ENCODE measurements at regions not wholly inside any gene's neighbourhood (a gene's known extent, or its start where the extent isn't known, plus 50 kb on each side); places are given as distances from the start of the nearest gene placed in this dataset.
A peak's percentile ranks its signal among the peaks of the same experiment; 100 is the strongest.

DNA sequence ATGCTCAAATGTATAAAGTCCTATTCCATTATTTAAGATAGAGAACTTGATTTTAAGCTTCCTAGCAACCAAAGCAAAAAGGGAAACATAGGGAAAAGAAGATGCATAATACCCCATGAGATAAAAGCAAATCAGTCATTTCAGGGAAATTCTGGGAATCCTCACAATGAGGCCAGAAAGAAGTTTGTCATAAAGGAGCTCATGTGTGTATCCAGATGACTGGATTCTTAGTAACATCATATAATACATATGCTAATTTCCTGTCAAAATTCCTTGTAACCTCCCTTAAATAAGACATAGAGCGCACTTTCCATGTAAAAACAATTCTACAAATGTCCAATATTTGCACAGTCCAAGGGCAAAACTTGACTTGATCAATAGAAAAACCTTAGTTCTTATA lies 411.0 kb upstream of the WWC1 start:
- DNase-seq (no peak), ATAC-seq (no peak)
- no peaks in the 10 kb centered on the region for H3K9me3 ChIP-seq
- no peaks in the 10 kb centered on the region for H3K4me1 ChIP-seq
- 100% methylated on average over 1 of the region's 1 CpG for WGBS (ENCODE audit: insufficient coverage, low coverage, low lambda C conversion rate, missing lambda C conversion rate)
- H3K27ac ChIP-seq = no peak overlapping the region
- intact Hi-C loops (cut with DNase I) = no loop called here
- H3K4me3 ChIP-seq = no peak overlapping the region
- no peaks in the 10 kb centered on the region for H3K27me3 ChIP-seq
- no peak for TF ChIP-seq POLR2A (IDR thresholded peaks at IDR 0.05)
- TF ChIP-seq, protein P1, sequence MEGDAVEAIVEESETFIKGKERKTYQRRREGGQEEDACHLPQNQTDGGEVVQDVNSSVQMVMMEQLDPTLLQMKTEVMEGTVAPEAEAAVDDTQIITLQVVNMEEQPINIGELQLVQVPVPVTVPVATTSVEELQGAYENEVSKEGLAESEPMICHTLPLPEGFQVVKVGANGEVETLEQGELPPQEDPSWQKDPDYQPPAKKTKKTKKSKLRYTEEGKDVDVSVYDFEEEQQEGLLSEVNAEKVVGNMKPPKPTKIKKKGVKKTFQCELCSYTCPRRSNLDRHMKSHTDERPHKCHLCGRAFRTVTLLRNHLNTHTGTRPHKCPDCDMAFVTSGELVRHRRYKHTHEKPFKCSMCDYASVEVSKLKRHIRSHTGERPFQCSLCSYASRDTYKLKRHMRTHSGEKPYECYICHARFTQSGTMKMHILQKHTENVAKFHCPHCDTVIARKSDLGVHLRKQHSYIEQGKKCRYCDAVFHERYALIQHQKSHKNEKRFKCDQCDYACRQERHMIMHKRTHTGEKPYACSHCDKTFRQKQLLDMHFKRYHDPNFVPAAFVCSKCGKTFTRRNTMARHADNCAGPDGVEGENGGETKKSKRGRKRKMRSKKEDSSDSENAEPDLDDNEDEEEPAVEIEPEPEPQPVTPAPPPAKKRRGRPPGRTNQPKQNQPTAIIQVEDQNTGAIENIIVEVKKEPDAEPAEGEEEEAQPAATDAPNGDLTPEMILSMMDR (IDR thresholded peaks at IDR 0.05) = no peak
- no peaks in the 10 kb centered on the region for H3K36me3 ChIP-seq

DNA sequence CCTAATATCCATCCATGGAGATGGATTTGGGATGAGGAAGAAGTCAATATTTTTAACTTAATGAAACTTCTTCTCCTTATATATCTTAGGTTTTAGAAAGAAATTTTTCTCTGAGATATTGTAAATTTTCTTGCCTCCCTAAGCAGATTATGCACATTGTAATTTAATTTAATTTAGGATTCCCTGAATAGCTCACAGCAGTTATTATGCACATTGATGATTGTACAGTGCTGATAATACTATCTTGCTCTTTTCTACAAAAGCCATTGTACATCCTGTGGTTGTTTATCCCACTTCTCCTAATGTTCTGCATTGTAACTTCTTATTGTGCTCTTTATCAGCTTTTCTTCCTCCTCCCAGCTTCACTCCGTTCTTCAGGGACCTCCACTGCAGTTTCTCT lies 410.4 kb upstream of the WWC1 start:
- no peak for TF ChIP-seq POLR2A (IDR thresholded peaks at IDR 0.05)
- TF ChIP-seq, protein P1 (IDR thresholded peaks at IDR 0.05) = no peak
- 33% methylated on average over 1 of the region's 1 CpG for WGBS (ENCODE audit: insufficient coverage, low coverage, low lambda C conversion rate, missing lambda C conversion rate)
- ATAC-seq = no peak
- Histone ChIP-seq H3K9me3 (no peaks in the 10 kb centered on the region), H3K4me1 (no peaks in the 10 kb centered on the region), H3K36me3 (no peaks in the 10 kb centered on the region), H3K27ac (no peak overlapping the region), H3K4me3 (no peak overlapping the region), H3K27me3 (no peaks in the 10 kb centered on the region)
- intact Hi-C loops (cut with DNase I) = no loop called here
- no peak for DNase-seq

- Histone ChIP-seq H3K27ac (no peak overlapping the region), H3K4me1 (peaks cover 0 to 7% (median 0%) of the 10 kb centered on the region in 4 donors), H3K36me3 (no peaks in the 10 kb centered on the region), H3K9me3 (no peaks in the 10 kb centered on the region), H3K27me3 (no peaks in the 10 kb centered on the region), H3K4me3 (no peak overlapping the region)
- WGBS (ENCODE audit: insufficient coverage, low coverage, low lambda C conversion rate, missing lambda C conversion rate) = 86% methylated on average over 1 of the region's 1 CpG
- DNase-seq = no peak
- TF ChIP-seq, protein P1 (IDR thresholded peaks at IDR 0.05) = no peak
- TF ChIP-seq POLR2A (IDR thresholded peaks at IDR 0.05) = no peak
- no peak for ATAC-seq
- intact Hi-C loops (cut with DNase I) = no loop called here
These were observed 405.2 kb upstream of the WWC1 start for GRCh38 chr5:167886196-167886595.

DNA sequence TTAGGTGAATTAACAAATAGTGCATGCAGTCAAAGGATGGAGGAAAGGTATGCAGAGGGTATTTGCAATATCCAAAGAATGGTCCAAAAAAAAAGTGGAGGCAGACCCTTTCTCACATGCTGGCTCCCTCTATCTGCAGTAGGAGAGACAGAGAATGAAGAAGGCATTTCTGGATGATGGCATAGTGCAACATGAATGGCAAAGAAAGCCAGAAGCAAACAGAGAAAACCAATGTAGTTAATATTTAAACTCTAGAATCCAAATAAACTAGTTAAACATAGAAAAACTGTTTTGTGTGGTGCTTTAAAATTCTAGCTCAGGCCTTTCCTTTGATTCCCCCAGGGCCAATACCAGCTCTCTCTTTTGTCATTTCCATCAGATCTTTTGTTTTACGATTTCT lies 403.1 kb upstream of the WWC1 start:
- no peak for TF ChIP-seq POLR2A (IDR thresholded peaks at IDR 0.05)
- TF ChIP-seq, protein P1 (IDR thresholded peaks at IDR 0.05) = peak in 2 of 4 donors; percentile 20 to 26
- Histone ChIP-seq H3K27me3 (no peaks in the 10 kb centered on the region), H3K9me3 (no peaks in the 10 kb centered on the region), H3K27ac (no peak overlapping the region), H3K4me1 (peaks cover 0 to 7% (median 0%) of the 10 kb centered on the region in 4 donors), H3K36me3 (no peaks in the 10 kb centered on the region), H3K4me3 (no peak overlapping the region)
- DNase-seq (no peak), ATAC-seq (peak; percentile 65 to 85 (median 70))
- intact Hi-C loops (cut with DNase I) = no loop called here
- 29% methylated on average over 1 of the region's 1 CpG for WGBS (ENCODE audit: insufficient coverage, low coverage, low lambda C conversion rate, missing lambda C conversion rate)

GRCh38 chr5:167889276-167889675 lies 402.2 kb upstream of the WWC1 start:
- ATAC-seq = no peak
- WGBS (ENCODE audit: insufficient coverage, low coverage, low lambda C conversion rate, missing lambda C conversion rate) = 71% methylated on average over 6 of the region's 9 CpGs
- TF ChIP-seq, protein P1 (IDR thresholded peaks at IDR 0.05) = no peak
- no peak for TF ChIP-seq POLR2A (IDR thresholded peaks at IDR 0.05)

More at GRCh38 chr5:167889276-167889675, 402.2 kb upstream of the WWC1 start:
- H3K9me3 ChIP-seq = no peaks in the 10 kb centered on the region
- intact Hi-C loops (cut with DNase I) = no loop called here
- no peak overlapping the region for H3K4me3 ChIP-seq
- H3K36me3 ChIP-seq = no peaks in the 10 kb centered on the region
- no peaks in the 10 kb centered on the region for H3K27me3 ChIP-seq
- peaks cover 0 to 7% (median 0%) of the 10 kb centered on the region in 4 donors for H3K4me1 ChIP-seq
- no peak for DNase-seq
- no peak overlapping the region for H3K27ac ChIP-seq
